ENCODE measurements at regions not wholly inside any gene's neighbourhood (a gene's known extent, or its start where the extent isn't known, plus 50 kb on each side); places are given as distances from the start of the nearest gene placed in this dataset.

GRCh38 chr2:144937910-144938709 lies 418.2 kb upstream of the ZEB2 start:
- TF ChIP-seq, protein P1, sequence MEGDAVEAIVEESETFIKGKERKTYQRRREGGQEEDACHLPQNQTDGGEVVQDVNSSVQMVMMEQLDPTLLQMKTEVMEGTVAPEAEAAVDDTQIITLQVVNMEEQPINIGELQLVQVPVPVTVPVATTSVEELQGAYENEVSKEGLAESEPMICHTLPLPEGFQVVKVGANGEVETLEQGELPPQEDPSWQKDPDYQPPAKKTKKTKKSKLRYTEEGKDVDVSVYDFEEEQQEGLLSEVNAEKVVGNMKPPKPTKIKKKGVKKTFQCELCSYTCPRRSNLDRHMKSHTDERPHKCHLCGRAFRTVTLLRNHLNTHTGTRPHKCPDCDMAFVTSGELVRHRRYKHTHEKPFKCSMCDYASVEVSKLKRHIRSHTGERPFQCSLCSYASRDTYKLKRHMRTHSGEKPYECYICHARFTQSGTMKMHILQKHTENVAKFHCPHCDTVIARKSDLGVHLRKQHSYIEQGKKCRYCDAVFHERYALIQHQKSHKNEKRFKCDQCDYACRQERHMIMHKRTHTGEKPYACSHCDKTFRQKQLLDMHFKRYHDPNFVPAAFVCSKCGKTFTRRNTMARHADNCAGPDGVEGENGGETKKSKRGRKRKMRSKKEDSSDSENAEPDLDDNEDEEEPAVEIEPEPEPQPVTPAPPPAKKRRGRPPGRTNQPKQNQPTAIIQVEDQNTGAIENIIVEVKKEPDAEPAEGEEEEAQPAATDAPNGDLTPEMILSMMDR (conservative IDR thresholded peaks at IDR 0.05): no peak
- no peak for TF ChIP-seq EZH2 (IDR thresholded peaks at IDR 0.05; ENCODE audit: low read depth)
